Gastrocnemius medialis (tissue), 4 donors: ENCODE measurements at regions not wholly inside any gene's neighbourhood (a gene's known extent, or its start where the extent isn't known, plus 50 kb on each side); places are given as distances from the start of the nearest gene placed in this dataset.

ENCODE experiments used
- POLR2A ChIP-seq, 2 donors: fragments of 450-650 bp; IDR thresholded peaks; one replicate each; pipeline ENCODE4 v1.6.1; 2017; ENCODE audit warnings: antibody characterized with exemption in 2 of 2, mild to moderate bottlenecking in 2 of 2, moderate library complexity in 2 of 2
- TF ChIP-seq, protein P1 (sequence below), 5 experiments: fragments of 450-650 bp in 3 of 5; fragments of 200-600 bp in 2 of 5; sonication (generic) in 2 of 5; IDR thresholded peaks in 4 of 5; conservative IDR thresholded peaks in 1 of 5; 1 replicate in 4 of 5; 2 replicates in 1 of 5; pipeline ENCODE4 v1.5.1; 2016 to 2019; ENCODE audit warnings: antibody characterized with exemption in 5 of 5, mild to moderate bottlenecking in 3 of 5, moderate library complexity in 3 of 5

DNA sequence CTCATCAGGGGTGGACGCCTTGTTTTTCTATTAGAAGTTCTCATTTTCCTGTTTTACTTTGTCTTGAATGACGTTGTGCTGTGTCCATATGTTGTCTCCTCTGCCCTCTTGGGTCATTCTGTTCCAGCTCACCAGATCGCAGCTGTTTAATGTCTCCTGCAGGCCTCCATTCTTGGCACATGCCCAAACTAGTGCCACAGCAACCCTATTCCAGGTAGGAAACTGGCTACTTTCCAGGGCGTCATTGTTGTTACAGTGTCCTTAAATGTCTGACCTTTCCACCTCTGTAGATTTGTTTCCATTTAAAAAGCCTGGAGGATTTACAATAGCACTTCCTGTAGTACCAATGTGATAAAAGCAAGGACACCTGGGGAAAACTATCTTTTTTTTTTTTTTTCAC, 500.7 kb downstream of the METTL4 start:
- TF ChIP-seq, protein P1, sequence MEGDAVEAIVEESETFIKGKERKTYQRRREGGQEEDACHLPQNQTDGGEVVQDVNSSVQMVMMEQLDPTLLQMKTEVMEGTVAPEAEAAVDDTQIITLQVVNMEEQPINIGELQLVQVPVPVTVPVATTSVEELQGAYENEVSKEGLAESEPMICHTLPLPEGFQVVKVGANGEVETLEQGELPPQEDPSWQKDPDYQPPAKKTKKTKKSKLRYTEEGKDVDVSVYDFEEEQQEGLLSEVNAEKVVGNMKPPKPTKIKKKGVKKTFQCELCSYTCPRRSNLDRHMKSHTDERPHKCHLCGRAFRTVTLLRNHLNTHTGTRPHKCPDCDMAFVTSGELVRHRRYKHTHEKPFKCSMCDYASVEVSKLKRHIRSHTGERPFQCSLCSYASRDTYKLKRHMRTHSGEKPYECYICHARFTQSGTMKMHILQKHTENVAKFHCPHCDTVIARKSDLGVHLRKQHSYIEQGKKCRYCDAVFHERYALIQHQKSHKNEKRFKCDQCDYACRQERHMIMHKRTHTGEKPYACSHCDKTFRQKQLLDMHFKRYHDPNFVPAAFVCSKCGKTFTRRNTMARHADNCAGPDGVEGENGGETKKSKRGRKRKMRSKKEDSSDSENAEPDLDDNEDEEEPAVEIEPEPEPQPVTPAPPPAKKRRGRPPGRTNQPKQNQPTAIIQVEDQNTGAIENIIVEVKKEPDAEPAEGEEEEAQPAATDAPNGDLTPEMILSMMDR (IDR thresholded peaks at IDR 0.05 in 4 of 5, conservative IDR thresholded peaks at IDR 0.05 in 1 of 5): no peak
- TF ChIP-seq POLR2A (IDR thresholded peaks at IDR 0.05): no peak
